ENCODE measurements at regions not wholly inside any gene's neighbourhood (a gene's known extent, or its start where the extent isn't known, plus 50 kb on each side); places are given as distances from the start of the nearest gene placed in this dataset.

- intact Hi-C loops (cut with micrococcal nuclease): no loop called here
- no peak overlapping the region for H3K27ac Mint-ChIP-seq
- ChIA-PET POLR2A (no interaction called here), CTCF (no interaction called here)
- Histone ChIP-seq H3K27ac (ENCODE audit: low read length in 2 of 2) (no peak overlapping the region), H3K4me3 (ENCODE audit: control extremely low read depth in 1 of 5, extremely low read depth in 1 of 5, insufficient read depth in 1 of 5, low read depth in 2 of 5, low read length in 4 of 5) (no peak overlapping the region), H3K4me1 (ENCODE audit: control insufficient read depth in 2 of 2, insufficient read depth in 2 of 2, low read length in 2 of 2) (no peaks in the 10 kb centered on the region), H3K4me2 (replicated peaks; ENCODE audit: low read depth, low read length, poor library complexity, severe bottlenecking) (no peak overlapping the region), H3K36me3 (replicated peaks in 1 of 2; ENCODE audit: control extremely low read depth in 1 of 2, control insufficient read depth in 1 of 2, extremely low read depth in 1 of 2, insufficient read depth in 2 of 2, low read length in 1 of 2) (no peaks in the 10 kb centered on the region), H4K20me1 (ENCODE audit: control insufficient read depth, insufficient read depth, low read length, poor library complexity, severe bottlenecking) (no peaks in the 10 kb centered on the region), H3K27me3 (replicated peaks in 1 of 4; ENCODE audit: control extremely low read depth in 1 of 4, control insufficient read depth in 3 of 4, insufficient read depth in 4 of 4, low read length in 3 of 4) (no peaks in the 10 kb centered on the region), H3K9ac (ENCODE audit: low read length) (no peak overlapping the region), H3K79me2 (ENCODE audit: control insufficient read depth, insufficient read depth, low read length) (no peaks in the 10 kb centered on the region), H3K9me3 (ENCODE audit: control extremely low read depth in 1 of 3, control insufficient read depth in 2 of 3, insufficient read depth in 1 of 3, low read length in 2 of 3) (no peaks in the 10 kb centered on the region), H2AFZ (ENCODE audit: insufficient read depth, low read depth, low read length, poor library complexity, severe bottlenecking) (no peak overlapping the region)
- no CpG with 5 or more reads among the region's 2 CpGs for WGBS (ENCODE audit: insufficient coverage)
- TF ChIP-seq EZH2 (IDR thresholded peaks at IDR 0.05; ENCODE audit: borderline replicate concordance, insufficient read depth, low read depth, low read length, poor library complexity, severe bottlenecking): no peak
- no peak for TF ChIP-seq CTCF (IDR thresholded peaks at IDR 0.05)
- ATAC-seq (ENCODE audit: low read depth) (no peak), DNase-seq (no peak)
- H3K27me3 Mint-ChIP-seq: peaks cover 45% of the 10 kb centered on the region
- no peak overlapping the region for H3K4me3 Mint-ChIP-seq
- peaks cover 5% of the 10 kb centered on the region for H3K9me3 Mint-ChIP-seq (ENCODE audit: insufficient read depth)
- no peaks in the 10 kb centered on the region for H3K4me1 Mint-ChIP-seq
Measured at GRCh38 chrY:7462657-7463056, 551.1 kb upstream of the AMELY start.

- ChIA-PET CTCF (no interaction called here), POLR2A (no interaction called here)
- H3K4me2 ChIP-seq (replicated peaks; ENCODE audit: low read depth, low read length, poor library complexity, severe bottlenecking): no peak overlapping the region
- peaks cover 49% of the 10 kb centered on the region for H3K27me3 Mint-ChIP-seq
- no peak overlapping the region for H2AFZ ChIP-seq (ENCODE audit: insufficient read depth, low read depth, low read length, poor library complexity, severe bottlenecking)
- H3K27me3 ChIP-seq (replicated peaks in 1 of 4; ENCODE audit: control extremely low read depth in 1 of 4, control insufficient read depth in 3 of 4, insufficient read depth in 4 of 4, low read length in 3 of 4): no peaks in the 10 kb centered on the region
- no CpG with 5 or more reads among the region's 6 CpGs for WGBS (ENCODE audit: insufficient coverage)
- no peak overlapping the region for H3K9ac ChIP-seq (ENCODE audit: low read length)
- no peaks in the 10 kb centered on the region for H3K36me3 ChIP-seq (replicated peaks in 1 of 2; ENCODE audit: control extremely low read depth in 1 of 2, control insufficient read depth in 1 of 2, extremely low read depth in 1 of 2, insufficient read depth in 2 of 2, low read length in 1 of 2)
- no peak for ATAC-seq (ENCODE audit: low read depth)
- TF ChIP-seq EZH2 (IDR thresholded peaks at IDR 0.05; ENCODE audit: borderline replicate concordance, insufficient read depth, low read depth, low read length, poor library complexity, severe bottlenecking): no peak
- no peaks in the 10 kb centered on the region for H3K4me1 Mint-ChIP-seq
- no peaks in the 10 kb centered on the region for H3K9me3 ChIP-seq (ENCODE audit: control extremely low read depth in 1 of 3, control insufficient read depth in 2 of 3, insufficient read depth in 1 of 3, low read length in 2 of 3)
- H4K20me1 ChIP-seq (ENCODE audit: control insufficient read depth, insufficient read depth, low read length, poor library complexity, severe bottlenecking): no peaks in the 10 kb centered on the region
- no peaks in the 10 kb centered on the region for H3K79me2 ChIP-seq (ENCODE audit: control insufficient read depth, insufficient read depth, low read length)
- intact Hi-C loops (cut with micrococcal nuclease): no loop called here
- peaks cover 5% of the 10 kb centered on the region for H3K9me3 Mint-ChIP-seq (ENCODE audit: insufficient read depth)
- no peaks in the 10 kb centered on the region for H3K4me1 ChIP-seq (ENCODE audit: control insufficient read depth in 2 of 2, insufficient read depth in 2 of 2, low read length in 2 of 2)
- H3K4me3 Mint-ChIP-seq: no peak overlapping the region
- no peak overlapping the region for H3K27ac ChIP-seq (ENCODE audit: low read length in 2 of 2)
- no peak for DNase-seq
- no peak overlapping the region for H3K4me3 ChIP-seq (ENCODE audit: control extremely low read depth in 1 of 5, extremely low read depth in 1 of 5, insufficient read depth in 1 of 5, low read depth in 2 of 5, low read length in 4 of 5)
- no peak overlapping the region for H3K27ac Mint-ChIP-seq
Measured at GRCh38 chrY:7461873-7462525, 550.4 kb upstream of the AMELY start.

Data from B cell (primary cell).